ENCODE measurements at regions not wholly inside any gene's neighbourhood (a gene's known extent, or its start where the extent isn't known, plus 50 kb on each side); places are given as distances from the start of the nearest gene placed in this dataset.

DNA sequence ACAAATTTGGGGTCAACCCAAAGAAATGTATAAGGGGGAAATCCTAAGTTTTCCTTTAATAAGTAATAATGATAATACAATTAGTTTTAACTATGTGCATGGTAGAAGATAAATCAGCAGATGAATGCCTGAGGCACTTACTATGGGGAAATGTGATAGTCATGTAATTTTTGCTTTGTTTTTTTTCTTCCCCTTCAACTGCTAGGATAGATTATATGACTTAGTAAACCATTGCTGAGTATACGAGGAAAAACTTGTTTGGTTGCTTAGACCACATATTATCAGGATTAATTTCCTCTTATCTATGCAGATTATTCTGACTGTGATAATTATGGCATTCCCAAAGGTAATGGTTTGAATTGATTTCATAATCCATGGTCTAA lies 181.1 kb downstream of the TGFB2 start:
- TF ChIP-seq, protein P1, sequence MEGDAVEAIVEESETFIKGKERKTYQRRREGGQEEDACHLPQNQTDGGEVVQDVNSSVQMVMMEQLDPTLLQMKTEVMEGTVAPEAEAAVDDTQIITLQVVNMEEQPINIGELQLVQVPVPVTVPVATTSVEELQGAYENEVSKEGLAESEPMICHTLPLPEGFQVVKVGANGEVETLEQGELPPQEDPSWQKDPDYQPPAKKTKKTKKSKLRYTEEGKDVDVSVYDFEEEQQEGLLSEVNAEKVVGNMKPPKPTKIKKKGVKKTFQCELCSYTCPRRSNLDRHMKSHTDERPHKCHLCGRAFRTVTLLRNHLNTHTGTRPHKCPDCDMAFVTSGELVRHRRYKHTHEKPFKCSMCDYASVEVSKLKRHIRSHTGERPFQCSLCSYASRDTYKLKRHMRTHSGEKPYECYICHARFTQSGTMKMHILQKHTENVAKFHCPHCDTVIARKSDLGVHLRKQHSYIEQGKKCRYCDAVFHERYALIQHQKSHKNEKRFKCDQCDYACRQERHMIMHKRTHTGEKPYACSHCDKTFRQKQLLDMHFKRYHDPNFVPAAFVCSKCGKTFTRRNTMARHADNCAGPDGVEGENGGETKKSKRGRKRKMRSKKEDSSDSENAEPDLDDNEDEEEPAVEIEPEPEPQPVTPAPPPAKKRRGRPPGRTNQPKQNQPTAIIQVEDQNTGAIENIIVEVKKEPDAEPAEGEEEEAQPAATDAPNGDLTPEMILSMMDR (IDR thresholded peaks at IDR 0.05 in 8 of 11, conservative IDR thresholded peaks at IDR 0.05 in 3 of 11) = no peak
- TF ChIP-seq POLR2AphosphoS5 (IDR thresholded peaks at IDR 0.05) (no peak), POLR2A (IDR thresholded peaks at IDR 0.05) (no peak)
